AG04450 (cell line): ENCODE measurements at regions not wholly inside any gene's neighbourhood (a gene's known extent, or its start where the extent isn't known, plus 50 kb on each side); places are given as distances from the start of the nearest gene placed in this dataset.
A peak's percentile ranks its signal among the peaks of the same experiment; 100 is the strongest.

Experiments
- CTCF ChIA-PET: fragments of 300-600, 350-600 bp; formaldehyde crosslinking; extraction: SDS; loops from one replicate; lab custom pipeline; 2022; ENCODE audit warnings: antibody characterized with exemption, inconsistent platforms; lab: Charles Lee
- POLR2A ChIA-PET: fragments of 350-600 bp; formaldehyde crosslinking; extraction: SDS; loops from one replicate; lab custom pipeline; 2021; ENCODE audit warnings: antibody characterized with exemption, inconsistent platforms; lab: Yijun Ruan, JAX
- DNase-seq: peaks from one replicate; pipeline ENCODE4 v3.0.0-alpha.2; 2011; ENCODE audit warnings: low read depth, low spot score
- H3K27ac ChIP-seq: one replicate; pipeline ENCODE4 v1.5.1; 2012; ENCODE audit warnings: low read depth, low read length, control low read depth
- H3K27me3 ChIP-seq: one replicate; pipeline ENCODE4 v1.6.0; 2012; ENCODE audit warnings: low read length; ENCODE audit not compliant: control insufficient read depth, insufficient read depth
- H3K4me3 ChIP-seq: 2 replicates; pipeline ENCODE4 v1.5.1; 2011; ENCODE audit warnings: mild to moderate bottlenecking, low read depth, low read length, control low read depth
- H3K9me3 ChIP-seq: 2 replicates; pipeline ENCODE4 v1.5.1; 2012; ENCODE audit warnings: low read length; ENCODE audit not compliant: control insufficient read depth, insufficient read depth
- CTCF ChIP-seq: IDR thresholded peaks from 2 replicates; pipeline ENCODE4 v1.5.1; 2011; ENCODE audit warnings: low read depth, low read length, control low read depth, inconsistent platforms

GRCh38 chr2:5975401-5975800 is 283.2 kb downstream of the SOX11 start:
- no peak for DNase-seq
- no peaks in the 10 kb centered on the region for H3K27me3 ChIP-seq
- no peak overlapping the region for H3K27ac ChIP-seq
- ChIA-PET POLR2A (no interaction called here), CTCF (no interaction called here)
- no peak for TF ChIP-seq CTCF
- H3K4me3 ChIP-seq, result no peak overlapping the region
- no peaks in the 10 kb centered on the region for H3K9me3 ChIP-seq

GRCh38 chr2:5976531-5977065 is 284.4 kb downstream of the SOX11 start:
- H3K4me3 ChIP-seq, result no peak overlapping the region
- DNase-seq, result no peak
- no peak for TF ChIP-seq CTCF
- ChIA-PET CTCF (no interaction called here), POLR2A (no interaction called here)
- H3K9me3 ChIP-seq, result no peaks in the 10 kb centered on the region; the same call in 1 of the 2 replicates
- no peaks in the 10 kb centered on the region for H3K27me3 ChIP-seq
- H3K27ac ChIP-seq, result no peak overlapping the region

- no peak for DNase-seq
- Histone ChIP-seq H3K4me3 (no peak overlapping the region), H3K9me3 (no peaks in the 10 kb centered on the region; the same call in 1 of the 2 replicates), H3K27me3 (no peaks in the 10 kb centered on the region), H3K27ac (no peak overlapping the region)
- POLR2A ChIA-PET, result interaction anchor here (0.7 kb wide), 1 partner anchor 444 kb away, joined by 4 read pairs; no protein-coding TSS in a partner anchor
- CTCF ChIA-PET, result no interaction called here
- peak; percentile 17; the same call in 1 of the 2 replicates for TF ChIP-seq CTCF
Observed at GRCh38 chr2:5977477-5977876, 285.3 kb downstream of the SOX11 start.

GRCh38 chr2:5978131-5978751 is 286.1 kb downstream of the SOX11 start:
- Histone ChIP-seq H3K4me3 (no peak overlapping the region), H3K9me3 (no peaks in the 10 kb centered on the region; the same call in 1 of the 2 replicates), H3K27me3 (no peaks in the 10 kb centered on the region), H3K27ac (no peak overlapping the region)
- ChIA-PET CTCF (interaction anchor here (0.6 kb wide), 1 partner anchor 895 kb away, joined by 6 read pairs; no protein-coding TSS in a partner anchor), POLR2A (interaction anchor here (0.7 kb wide), 1 partner anchor 444 kb away, joined by 4 read pairs; no protein-coding TSS in a partner anchor)
- TF ChIP-seq CTCF, result no peak
- no peak for DNase-seq
